HUES48 (cell line): ENCODE measurements at regions not wholly inside any gene's neighbourhood (a gene's known extent, or its start where the extent isn't known, plus 50 kb on each side); places are given as distances from the start of the nearest gene placed in this dataset.
"Not testable (repeated sequence)": the region's sequence is repeated elsewhere in the genome, so short reads cannot be mapped to it uniquely, and the experiment has no call there.

Experiments
- H3K27ac ChIP-seq: one replicate; pipeline ENCODE4 v1.7.0; 2013; ENCODE audit warnings: low read depth, low read length, inconsistent platforms
- H3K27me3 ChIP-seq: 2 replicates; pipeline ENCODE4 v1.6.1; 2013; ENCODE audit warnings: mild to moderate bottlenecking, low read length; ENCODE audit not compliant: control insufficient read depth, insufficient read depth
- H3K36me3 ChIP-seq: 2 replicates; pipeline ENCODE4 v1.6.1; 2013; ENCODE audit warnings: low read length; ENCODE audit not compliant: control insufficient read depth, insufficient read depth
- H3K4me1 ChIP-seq: 2 replicates; pipeline ENCODE4 v1.6.1; 2013; ENCODE audit warnings: mild to moderate bottlenecking, low read length; ENCODE audit not compliant: control insufficient read depth, insufficient read depth
- H3K4me3 ChIP-seq: 2 replicates; pipeline ENCODE4 v1.5.1; 2013; ENCODE audit warnings: mild to moderate bottlenecking, low read depth, low read length
- H3K9ac ChIP-seq: 2 replicates; pipeline ENCODE4 v1.6.1; 2013; ENCODE audit warnings: mild to moderate bottlenecking, low read depth, low read length, moderate library complexity
- H3K9me3 ChIP-seq: 2 replicates; pipeline ENCODE4 v1.6.1; 2013; ENCODE audit warnings: low read length; ENCODE audit not compliant: control insufficient read depth, insufficient read depth

DNA sequence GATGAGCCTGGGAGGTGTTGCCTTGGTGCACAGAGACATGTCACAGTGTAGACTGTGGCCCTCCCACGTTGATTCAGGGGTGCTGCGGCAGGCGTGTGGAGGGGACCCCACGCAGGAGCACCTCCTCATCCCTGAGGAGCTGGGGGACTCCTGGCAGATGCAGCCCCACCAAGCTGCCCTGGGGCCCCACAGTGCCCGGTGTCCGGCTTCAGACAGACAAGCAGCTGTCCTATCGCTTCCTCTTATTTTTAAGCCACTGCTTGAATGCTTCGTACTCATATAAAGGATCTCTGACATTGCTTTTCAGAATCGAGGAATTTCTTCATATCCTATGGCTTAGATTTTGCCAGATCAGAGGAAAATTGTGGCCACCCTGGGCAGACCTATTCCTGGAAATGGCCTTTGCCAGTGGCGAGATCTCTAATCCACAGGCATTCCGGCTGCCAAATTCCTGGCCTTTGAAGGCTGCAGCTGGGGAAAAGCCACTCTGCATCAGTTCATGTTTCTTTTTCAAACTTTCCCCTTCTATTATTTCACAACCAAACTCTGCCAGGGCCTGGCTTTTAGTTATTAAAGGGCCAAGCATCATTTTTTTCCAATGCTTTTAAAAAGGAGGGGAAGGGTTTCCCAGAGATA is 337.0 kb downstream of the THBS2 start:
- no peak overlapping the region for H3K9ac ChIP-seq
- H3K27ac ChIP-seq, result no peak overlapping the region
- no peak overlapping the region for H3K4me3 ChIP-seq
- no peaks in the 10 kb centered on the region for H3K36me3 ChIP-seq
- H3K27me3 ChIP-seq, result no peaks in the 10 kb centered on the region
- H3K9me3 ChIP-seq, result no peaks in the 10 kb centered on the region; the same call in 1 of the 2 replicates
- no peaks in the 10 kb centered on the region for H3K4me1 ChIP-seq

DNA sequence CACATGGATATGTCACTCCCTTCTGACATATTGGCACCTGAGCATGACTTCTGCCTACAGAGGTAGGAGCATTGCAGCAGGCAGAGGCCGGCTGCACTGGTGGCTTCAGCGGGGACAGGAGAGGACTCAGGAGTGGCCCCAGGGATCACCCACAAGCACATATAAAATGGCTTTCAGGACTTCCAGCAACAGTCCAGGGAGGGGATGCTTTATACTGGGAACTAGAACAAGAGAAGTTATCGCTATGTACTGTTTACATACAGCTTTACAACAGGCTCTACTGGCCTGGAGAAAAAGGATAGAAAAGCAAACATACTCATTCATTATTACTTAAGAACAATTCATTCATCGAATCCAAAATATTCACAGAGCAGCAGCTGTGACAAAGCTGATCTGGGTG is 337.8 kb downstream of the THBS2 start:
- no peak overlapping the region for H3K27ac ChIP-seq
- H3K4me3 ChIP-seq, result no peak overlapping the region
- no peaks in the 10 kb centered on the region for H3K4me1 ChIP-seq
- H3K27me3 ChIP-seq, result no peaks in the 10 kb centered on the region
- H3K9me3 ChIP-seq, result no peaks in the 10 kb centered on the region; the same call in 1 of the 2 replicates
- H3K9ac ChIP-seq, result no peak overlapping the region
- no peaks in the 10 kb centered on the region for H3K36me3 ChIP-seq

DNA sequence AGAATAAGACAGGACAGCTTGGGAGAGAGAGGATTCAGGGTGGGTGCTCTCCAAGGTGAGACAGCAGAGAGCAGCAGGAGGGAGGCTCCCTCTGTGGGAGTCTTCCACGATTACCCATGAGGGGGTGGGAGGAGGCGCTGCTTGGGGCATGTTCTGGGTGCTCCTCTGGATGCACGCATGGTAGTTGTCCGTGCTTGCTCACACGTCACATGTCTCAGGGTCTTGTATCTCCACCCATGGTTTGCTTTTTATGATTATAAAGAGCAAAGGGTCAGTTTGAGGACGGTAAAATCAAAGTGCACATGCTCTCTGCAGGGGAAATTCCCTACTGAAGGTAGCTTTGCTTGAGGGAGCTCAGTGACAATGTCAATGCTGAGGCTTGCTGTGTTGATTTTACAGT is 338.4 kb downstream of the THBS2 start:
- Histone ChIP-seq H3K4me3 (no peak overlapping the region), H3K4me1 (no peaks in the 10 kb centered on the region), H3K27me3 (no peaks in the 10 kb centered on the region), H3K36me3 (no peaks in the 10 kb centered on the region), H3K9ac (no peak overlapping the region), H3K9me3 (no peaks in the 10 kb centered on the region; the same call in 1 of the 2 replicates), H3K27ac (no peak overlapping the region)

DNA sequence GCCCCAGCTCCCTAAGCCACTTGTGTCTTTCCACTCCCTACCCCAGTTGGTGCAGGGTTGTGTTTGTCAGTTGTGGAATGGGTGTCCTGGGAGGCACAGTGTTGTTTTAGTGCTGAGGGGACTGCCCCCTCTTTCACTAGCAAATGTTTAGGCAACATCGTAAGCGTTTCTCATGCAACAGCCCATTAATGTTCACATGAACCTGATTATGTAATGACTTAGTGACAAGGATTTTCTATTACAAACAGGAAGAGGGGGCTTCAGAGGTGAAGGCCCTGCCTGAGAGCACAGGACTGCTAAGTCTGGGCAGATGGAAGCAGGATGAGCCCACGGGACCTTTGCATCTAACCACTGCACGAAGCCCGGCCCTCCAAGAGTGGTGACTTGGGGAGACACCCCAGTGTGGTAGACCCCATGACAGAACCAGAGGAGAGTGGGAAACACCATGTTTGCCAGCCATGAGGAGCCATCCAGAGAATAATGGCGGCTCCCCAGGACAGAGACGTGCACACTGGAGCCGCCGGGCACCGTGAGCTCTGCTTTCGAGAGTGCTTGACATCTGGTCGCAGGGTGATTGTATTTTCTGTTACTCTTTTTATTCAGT is 339.7 kb downstream of the THBS2 start:
- Histone ChIP-seq H3K9me3 (peaks cover 3% of the 10 kb centered on the region; the same call in 1 of the 2 replicates), H3K27ac (no peak overlapping the region), H3K36me3 (no peaks in the 10 kb centered on the region), H3K9ac (no peak overlapping the region), H3K4me3 (no peak overlapping the region), H3K27me3 (no peaks in the 10 kb centered on the region), H3K4me1 (no peaks in the 10 kb centered on the region)

DNA sequence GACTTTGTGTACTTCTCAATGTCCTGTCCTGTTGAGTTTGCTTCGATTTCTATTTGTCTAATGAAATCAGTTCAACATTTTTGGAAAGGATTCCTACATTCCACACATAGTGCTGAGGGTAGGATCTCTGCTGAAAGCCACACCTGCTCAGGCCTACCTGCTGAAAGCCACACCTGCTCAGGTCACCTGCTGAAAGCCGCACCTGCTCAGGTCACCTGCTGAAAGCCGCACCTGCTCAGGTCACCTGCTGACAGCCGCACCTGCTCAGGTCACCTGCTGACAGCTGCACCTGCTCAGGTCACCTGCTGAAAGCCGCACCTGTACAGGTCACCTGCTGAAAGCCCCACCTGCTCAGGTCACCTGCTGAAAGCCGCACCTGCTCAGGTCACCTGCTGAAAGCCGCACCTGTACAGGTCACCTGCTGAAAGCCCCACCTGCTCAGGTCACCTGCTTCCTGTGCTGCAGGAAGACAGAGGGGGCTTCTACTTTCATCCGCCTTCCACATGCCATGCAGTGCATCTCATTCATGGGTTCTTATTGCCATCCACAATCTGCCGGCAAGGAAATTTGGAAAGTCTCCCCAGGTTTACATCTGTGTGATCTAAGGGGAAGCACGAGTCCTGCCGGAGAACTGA is 340.3 kb downstream of the THBS2 start:
- not testable (repeated sequence) for H3K9me3 ChIP-seq, H3K9ac ChIP-seq, H3K27ac ChIP-seq, H3K36me3 ChIP-seq, H3K4me1 ChIP-seq, H3K4me3 ChIP-seq, H3K27me3 ChIP-seq

DNA sequence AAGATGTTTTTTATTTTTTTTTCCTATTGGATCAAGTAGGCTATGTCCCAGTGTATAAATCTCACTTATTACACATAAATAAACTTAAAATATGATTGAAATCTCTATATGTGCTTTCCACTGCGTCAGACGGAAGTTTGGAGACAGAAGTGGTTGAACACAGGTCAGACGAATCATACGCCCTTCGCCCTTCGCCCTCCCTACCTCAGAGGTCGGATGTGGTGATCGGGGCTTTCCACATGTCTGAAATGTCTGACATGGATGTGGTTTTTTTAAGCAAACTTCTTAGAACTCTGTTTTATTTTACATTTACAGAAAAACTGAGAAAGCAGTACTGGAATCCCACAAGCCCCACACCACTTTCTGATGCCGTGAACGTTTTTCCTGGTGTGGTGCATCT is 344.4 kb downstream of the THBS2 start:
- no peaks in the 10 kb centered on the region for H3K27me3 ChIP-seq
- H3K27ac ChIP-seq, result no peak overlapping the region
- peaks cover 12% of the 10 kb centered on the region for H3K4me1 ChIP-seq
- H3K36me3 ChIP-seq, result no peaks in the 10 kb centered on the region
- H3K9ac ChIP-seq, result no peak overlapping the region
- peaks cover 4% of the 10 kb centered on the region; the same call in 1 of the 2 replicates for H3K9me3 ChIP-seq
- no peak overlapping the region for H3K4me3 ChIP-seq

DNA sequence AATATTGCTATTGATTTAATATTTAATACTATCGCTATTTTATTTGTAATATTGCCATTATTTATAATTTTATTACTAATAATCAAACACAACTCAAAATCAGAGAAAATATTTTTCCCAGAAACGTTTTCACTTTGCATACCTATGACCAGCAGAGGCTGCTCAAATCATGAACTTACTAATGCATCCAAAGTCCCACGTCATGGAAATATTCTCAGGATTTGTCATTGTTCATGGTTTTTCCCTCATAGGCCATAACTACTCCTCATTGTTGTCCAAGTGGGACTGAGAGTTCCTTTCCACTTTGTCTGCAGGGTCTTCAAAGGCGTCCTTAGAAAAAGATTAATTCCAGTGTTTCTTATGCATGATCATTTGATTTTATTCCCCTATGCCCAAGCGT is 344.8 kb downstream of the THBS2 start:
- Histone ChIP-seq H3K36me3 (no peaks in the 10 kb centered on the region), H3K4me1 (peaks cover 12% of the 10 kb centered on the region), H3K27ac (no peak overlapping the region), H3K9ac (no peak overlapping the region), H3K27me3 (no peaks in the 10 kb centered on the region), H3K9me3 (peaks cover 4% of the 10 kb centered on the region; the same call in 1 of the 2 replicates), H3K4me3 (no peak overlapping the region)

DNA sequence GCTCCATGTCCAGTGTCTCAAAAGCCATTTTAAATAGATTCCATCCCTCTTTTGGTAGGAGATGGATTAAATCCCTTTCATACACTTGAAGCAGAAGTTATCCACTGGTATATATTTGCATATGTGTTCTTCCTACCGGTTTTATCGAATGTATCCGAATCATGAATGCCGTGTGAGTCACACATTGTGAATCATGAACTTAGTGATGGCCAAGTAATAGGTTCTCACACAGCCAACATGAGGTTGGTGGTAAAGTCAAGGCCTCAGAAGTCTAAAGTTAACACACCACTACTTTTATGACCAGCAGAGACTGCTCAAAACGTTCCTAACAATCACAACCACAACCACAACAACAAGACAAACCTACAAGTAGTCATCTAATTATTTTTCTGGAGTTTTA is 345.5 kb downstream of the THBS2 start:
- no peaks in the 10 kb centered on the region for H3K36me3 ChIP-seq
- H3K4me3 ChIP-seq, result no peak overlapping the region
- H3K27me3 ChIP-seq, result no peaks in the 10 kb centered on the region
- H3K9me3 ChIP-seq, result peaks cover 4% of the 10 kb centered on the region; the same call in 1 of the 2 replicates
- no peak overlapping the region for H3K27ac ChIP-seq
- H3K9ac ChIP-seq, result no peak overlapping the region
- peaks cover 12% of the 10 kb centered on the region for H3K4me1 ChIP-seq

DNA sequence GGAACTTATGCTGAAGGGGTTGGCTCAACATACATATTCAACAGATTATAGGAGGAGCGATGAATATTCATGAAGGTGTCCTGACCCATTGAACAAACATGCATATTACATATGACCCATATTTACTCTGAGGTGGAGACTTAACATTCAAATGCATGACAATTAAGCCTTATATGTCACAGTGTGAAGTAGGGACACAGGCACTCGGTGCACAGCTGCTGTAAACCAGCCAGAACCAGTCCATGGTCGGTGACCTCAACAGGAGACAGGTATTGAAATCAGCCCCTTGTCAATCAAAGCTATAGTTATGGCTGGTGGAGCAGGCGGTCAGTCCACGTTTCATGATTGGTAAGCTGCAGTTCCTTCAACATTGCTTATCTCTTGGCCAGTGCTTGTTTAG is 347.3 kb downstream of the THBS2 start:
- H3K27me3 ChIP-seq, result no peaks in the 10 kb centered on the region
- H3K4me1 ChIP-seq, result peaks cover 12% of the 10 kb centered on the region
- peaks cover 4% of the 10 kb centered on the region; the same call in 1 of the 2 replicates for H3K9me3 ChIP-seq
- H3K4me3 ChIP-seq, result no peak overlapping the region
- no peaks in the 10 kb centered on the region for H3K36me3 ChIP-seq
- H3K27ac ChIP-seq, result no peak overlapping the region
- H3K9ac ChIP-seq, result no peak overlapping the region

DNA sequence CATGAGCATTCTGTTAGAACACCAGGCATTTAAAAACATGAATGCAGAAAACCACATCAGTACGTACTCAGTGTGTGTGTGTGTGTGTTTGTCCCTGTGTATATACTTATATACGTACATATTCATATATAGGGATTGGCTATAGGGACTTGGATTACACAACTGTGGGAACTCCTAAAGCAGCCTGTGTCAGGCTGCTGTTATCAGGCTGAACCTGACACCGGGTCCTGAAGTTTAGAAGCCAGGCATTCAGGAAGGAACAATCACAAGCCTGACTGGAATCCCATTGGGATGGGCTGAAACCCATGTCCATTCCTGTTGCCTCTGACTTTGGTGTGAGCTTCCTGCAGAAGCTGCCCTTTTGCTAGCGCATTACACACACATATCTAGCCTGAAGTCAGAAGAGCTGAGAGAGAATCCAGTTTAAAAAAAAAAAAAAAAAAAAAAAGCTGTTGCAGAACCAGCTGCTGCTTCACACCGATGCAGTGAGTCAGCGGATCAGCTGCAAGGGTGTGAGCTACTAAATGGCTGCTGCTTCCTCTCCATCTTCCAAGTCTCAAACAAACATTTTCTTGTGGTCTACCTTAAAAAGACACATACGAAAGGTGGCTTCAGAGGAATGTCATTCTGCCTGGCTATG is 348.1 kb downstream of the THBS2 start:
- no peaks in the 10 kb centered on the region for H3K36me3 ChIP-seq
- H3K9ac ChIP-seq, result no peak overlapping the region
- H3K9me3 ChIP-seq, result peaks cover 4% of the 10 kb centered on the region; the same call in 1 of the 2 replicates
- H3K4me3 ChIP-seq, result no peak overlapping the region
- H3K27me3 ChIP-seq, result no peaks in the 10 kb centered on the region
- no peak overlapping the region for H3K27ac ChIP-seq
- peaks cover 12% of the 10 kb centered on the region for H3K4me1 ChIP-seq
